MM.1S (cell line): ENCODE measurements at regions not wholly inside any gene's neighbourhood (a gene's known extent, or its start where the extent isn't known, plus 50 kb on each side); places are given as distances from the start of the nearest gene placed in this dataset.

Experiments used
- DNase-seq: peaks from one replicate; pipeline ENCODE4 v3.0.0-alpha.2; 2015
- H2AFZ ChIP-seq: fragments of 300-600 bp; sonication (generic); 2 replicates; pipeline ENCODE4 v1.6.0; 2016; ENCODE audit warnings: antibody characterized with exemption, low read length
- H3F3A ChIP-seq: fragments of 300-600 bp; sonication (generic); 2 replicates; pipeline ENCODE4 v1.6.1; 2016; ENCODE audit warnings: mild to moderate bottlenecking, antibody characterized with exemption, low read length, moderate library complexity, mixed read lengths; ENCODE audit not compliant: insufficient read depth
- H3K27ac ChIP-seq: fragments of 300-600 bp; sonication (generic); 2 replicates; pipeline ENCODE4 v1.5.1; 2016; ENCODE audit warnings: mild to moderate bottlenecking, low read length
- H3K27me3 ChIP-seq: fragments of 300-600 bp; sonication (generic); replicated peaks from 2 replicates; pipeline ENCODE4 v1.6.0; 2016; ENCODE audit warnings: low read length; ENCODE audit not compliant: insufficient read depth
- H3K36me3 ChIP-seq: fragments of 300-600 bp; sonication (generic); replicated peaks from 2 replicates; pipeline ENCODE4 v1.6.1; 2016; ENCODE audit warnings: mild to moderate bottlenecking, low read length, mixed read lengths; ENCODE audit not compliant: insufficient read depth
- H3K4me1 ChIP-seq: fragments of 300-600 bp; sonication (generic); 2 replicates; pipeline ENCODE4 v1.6.1; 2016; ENCODE audit warnings: low read length, mixed read lengths
- H3K4me2 ChIP-seq: fragments of 300-600 bp; sonication (generic); 2 replicates; pipeline ENCODE4 v1.6.0; 2016; ENCODE audit warnings: low read depth, low read length
- H3K4me3 ChIP-seq: fragments of 300-600 bp; sonication (generic); 2 replicates; pipeline ENCODE4 v1.5.1; 2016; ENCODE audit warnings: low read length, mixed read lengths
- H3K79me2 ChIP-seq: fragments of 300-600 bp; sonication (generic); 2 replicates; pipeline ENCODE4 v1.6.1; 2016; ENCODE audit warnings: mixed run types, low read length, mixed read lengths
- H3K9ac ChIP-seq: fragments of 300-600 bp; sonication (generic); 2 replicates; pipeline ENCODE4 v1.6.1; 2016; ENCODE audit warnings: low read length, mixed read lengths
- H3K9me2 ChIP-seq: fragments of 300-600 bp; sonication (generic); replicated peaks from 2 replicates; pipeline ENCODE4 v1.6.1; 2016; ENCODE audit warnings: mild to moderate bottlenecking, low read length, mixed read lengths; ENCODE audit not compliant: insufficient read depth
- H3K9me3 ChIP-seq: fragments of 300-600 bp; sonication (generic); replicated peaks from 2 replicates; pipeline ENCODE4 v1.6.1; 2016; ENCODE audit warnings: mild to moderate bottlenecking, low read length, mixed read lengths; ENCODE audit not compliant: insufficient read depth
- H4K20me1 ChIP-seq: fragments of 300-600 bp; sonication (generic); 2 replicates; pipeline ENCODE4 v1.6.1; 2016; ENCODE audit warnings: mild to moderate bottlenecking, low read length, moderate library complexity, mixed read lengths; ENCODE audit not compliant: insufficient read depth
- CTCF ChIP-seq: fragments of 300-600 bp; sonication (generic); IDR thresholded peaks from 2 replicates; pipeline ENCODE4 v1.5.1; 2016; ENCODE audit warnings: antibody characterized with exemption, low read length, mixed read lengths
- EZH2 ChIP-seq: fragments of 300-600 bp; sonication (generic); optimal IDR thresholded peaks from 2 replicates; pipeline ENCODE3; 2017; ENCODE audit warnings: low read depth, mild to moderate bottlenecking, antibody characterized with exemption, low read length, mixed read lengths
- EZH2phosphoT487 ChIP-seq: fragments of 300-600 bp; sonication (generic); IDR thresholded peaks from 2 replicates; pipeline ENCODE4 v1.6.1; 2018; ENCODE audit warnings: antibody characterized with exemption, low read length

GRCh38 chr20:57062696-57063270 is 203.7 kb downstream of the BMP7 start:
- Histone ChIP-seq H2AFZ (no peak overlapping the region), H3K9me2 (no peaks in the 10 kb centered on the region), H3K4me3 (no peak overlapping the region), H3K4me2 (no peak overlapping the region), H3K27ac (no peak overlapping the region), H3F3A (no peaks in the 10 kb centered on the region), H3K27me3 (peaks cover 5% of the 10 kb centered on the region; the same call in 1 of the 2 replicates), H4K20me1 (no peaks in the 10 kb centered on the region), H3K9ac (no peak overlapping the region), H3K36me3 (no peaks in the 10 kb centered on the region), H3K79me2 (no peaks in the 10 kb centered on the region), H3K9me3 (no peaks in the 10 kb centered on the region), H3K4me1 (no peaks in the 10 kb centered on the region)
- DNase-seq = no peak
- no peak for TF ChIP-seq EZH2phosphoT487
- TF ChIP-seq EZH2 = no peak
- no peak for TF ChIP-seq CTCF

- no peak for DNase-seq
- Histone ChIP-seq H3K4me2 (no peak overlapping the region), H3F3A (no peaks in the 10 kb centered on the region), H4K20me1 (no peaks in the 10 kb centered on the region), H3K9ac (no peak overlapping the region), H3K79me2 (no peaks in the 10 kb centered on the region), H3K4me3 (no peak overlapping the region), H3K9me2 (no peaks in the 10 kb centered on the region), H3K27me3 (peaks cover 5% of the 10 kb centered on the region; the same call in 1 of the 2 replicates), H3K36me3 (no peaks in the 10 kb centered on the region), H2AFZ (no peak overlapping the region), H3K4me1 (no peaks in the 10 kb centered on the region), H3K27ac (no peak overlapping the region), H3K9me3 (no peaks in the 10 kb centered on the region)
- TF ChIP-seq EZH2phosphoT487 (no peak), CTCF (no peak), EZH2 (no peak)
Observed at GRCh38 chr20:57064836-57065235, 201.6 kb downstream of the BMP7 start.

- no peaks in the 10 kb centered on the region for H3K9me3 ChIP-seq
- no peak overlapping the region for H3K4me3 ChIP-seq
- H3K79me2 ChIP-seq = no peaks in the 10 kb centered on the region
- no peaks in the 10 kb centered on the region for H4K20me1 ChIP-seq
- TF ChIP-seq CTCF (no peak), EZH2 (no peak), EZH2phosphoT487 (no peak)
- H3K9me2 ChIP-seq = no peaks in the 10 kb centered on the region
- DNase-seq = no peak
- H3F3A ChIP-seq = no peaks in the 10 kb centered on the region
- H3K4me2 ChIP-seq = no peak overlapping the region
- H3K36me3 ChIP-seq = no peaks in the 10 kb centered on the region
- H3K27me3 ChIP-seq = peaks cover 11% of the 10 kb centered on the region; the same call in 1 of the 2 replicates
- no peak overlapping the region for H2AFZ ChIP-seq
- H3K9ac ChIP-seq = no peak overlapping the region
- H3K27ac ChIP-seq = no peak overlapping the region
- no peaks in the 10 kb centered on the region for H3K4me1 ChIP-seq
Observed at GRCh38 chr20:57065646-57066045, 200.8 kb downstream of the BMP7 start.
